HL-60/S4 (cell line): ENCODE measurements at regions not wholly inside any gene's neighbourhood (a gene's known extent, or its start where the extent isn't known, plus 50 kb on each side); places are given as distances from the start of the nearest gene placed in this dataset.
"Not testable (repeated sequence)": the region's sequence is repeated elsewhere in the genome, so short reads cannot be mapped to it uniquely, and the experiment has no call there.

Source experiments
- in situ Hi-C: fragments of 300-500 bp; cut with MboI; formaldehyde crosslinking; loops from 2 replicates; pipeline ENCODE4 v1.14.3; 2022; ENCODE audit warnings: low sequenced_read_pairs

- in situ Hi-C loops: no loop called here
Measured at GRCh38 chr17:68097161-68097805, 61.7 kb downstream of the KPNA2 start.

GRCh38 chr17:68099341-68099753 lies 63.8 kb downstream of the KPNA2 start:
- in situ Hi-C loops: not testable (repeated sequence)

DNA sequence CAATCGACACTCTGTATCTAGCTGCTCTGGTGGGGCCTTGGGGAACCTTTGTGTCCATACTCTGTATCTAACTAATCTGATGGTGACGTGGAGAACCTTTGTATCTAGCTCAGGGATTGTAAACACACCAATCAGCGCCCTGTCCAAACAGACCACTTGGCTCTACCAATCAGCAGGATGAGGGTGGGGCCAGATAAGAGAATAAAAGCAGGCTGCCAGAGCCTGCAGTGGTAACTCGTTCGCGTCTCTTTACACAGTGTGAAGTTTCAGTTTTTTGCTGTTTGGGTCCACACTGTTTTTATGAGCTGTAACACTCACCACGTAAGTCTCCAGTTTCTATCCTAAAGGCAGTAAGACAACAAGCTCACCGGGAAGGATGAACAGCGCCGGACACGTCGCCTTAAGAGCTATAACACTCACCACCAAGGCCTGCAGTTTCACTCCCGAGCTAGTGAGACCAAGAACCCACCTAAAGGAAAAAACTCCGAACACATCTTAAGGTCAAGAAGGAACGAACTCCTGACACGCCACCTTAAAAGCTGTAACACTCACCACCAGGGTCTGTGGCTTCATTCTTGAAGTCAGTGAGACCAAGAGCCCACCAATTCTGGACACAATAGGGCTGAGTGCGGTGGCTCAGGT lies 64.6 kb downstream of the KPNA2 start:
- in situ Hi-C loops: no loop called here

DNA sequence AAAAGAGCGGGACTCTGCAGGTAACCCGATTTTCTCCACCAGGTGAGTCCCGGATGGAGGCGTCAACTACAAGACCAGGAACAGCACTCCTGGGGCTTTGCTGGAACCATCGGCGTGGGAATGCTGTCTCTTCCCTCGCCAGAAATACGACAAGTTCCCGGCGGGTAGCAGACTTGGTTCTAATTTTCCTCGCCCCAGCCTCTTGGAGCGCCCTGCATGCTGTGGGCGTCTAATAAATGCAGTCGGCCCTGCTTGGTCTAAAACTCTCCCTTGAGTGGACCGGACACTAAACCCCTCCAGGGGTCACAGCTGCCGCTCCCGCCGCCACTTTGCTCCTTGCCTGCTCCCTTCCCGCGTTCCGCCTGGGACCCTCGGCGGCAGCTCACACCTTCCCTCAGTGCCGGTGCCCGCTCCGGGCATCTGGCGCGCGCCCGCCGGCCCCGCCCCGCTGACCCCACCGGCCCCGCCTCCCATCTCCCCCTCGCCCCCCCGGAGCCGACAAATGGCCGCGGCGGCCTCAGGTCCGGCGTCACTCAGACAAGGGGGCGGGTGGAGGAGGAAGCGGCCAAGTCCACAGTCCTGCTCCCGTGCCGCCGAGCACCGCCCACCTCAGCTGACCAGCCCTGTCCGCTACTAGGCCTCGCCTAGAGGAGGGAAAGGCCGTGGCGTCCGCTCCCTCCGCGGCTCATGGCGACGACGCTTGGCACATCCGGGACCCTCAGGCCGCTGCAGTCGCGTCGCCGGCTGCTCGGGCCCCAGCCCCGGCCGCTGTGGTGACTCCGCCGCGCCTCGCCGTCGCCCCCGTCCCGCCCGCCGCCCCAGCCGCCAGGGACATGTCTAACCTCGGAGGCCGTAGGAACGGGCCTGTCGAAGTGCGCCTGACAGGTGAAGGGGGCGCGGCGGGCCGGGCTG lies 65.8 kb downstream of the KPNA2 start:
- in situ Hi-C loops: no loop called here

GRCh38 chr17:68101987-68102314 lies 66.4 kb downstream of the KPNA2 start:
- in situ Hi-C loops: no loop called here

DNA sequence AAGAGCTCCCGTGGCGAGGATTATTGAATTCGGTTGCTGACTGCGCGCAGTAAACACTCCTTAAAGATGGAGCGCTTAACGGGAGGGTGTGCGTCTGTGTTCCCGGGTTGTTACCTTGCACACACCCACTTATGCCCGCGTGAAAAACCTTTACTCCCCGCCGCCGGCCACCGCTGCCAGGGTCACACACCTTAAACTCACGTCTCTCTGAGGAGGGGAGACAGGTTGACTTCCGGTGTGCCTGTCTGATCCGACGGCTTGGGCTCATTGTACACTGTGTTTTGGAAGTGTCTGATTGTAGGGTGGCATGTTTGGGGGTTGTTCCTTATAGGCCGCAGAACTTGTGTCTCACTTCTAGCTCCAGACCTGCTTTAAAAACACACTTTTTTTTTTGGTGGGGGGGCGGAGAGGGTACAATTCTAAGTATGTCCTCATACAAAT lies 66.8 kb downstream of the KPNA2 start:
- in situ Hi-C loops: no loop called here

- in situ Hi-C loops: no loop called here
Measured at GRCh38 chr17:68103148-68103547, 67.6 kb downstream of the KPNA2 start.

- in situ Hi-C loops: no loop called here
Measured at GRCh38 chr17:68106085-68106484, 70.5 kb downstream of the KPNA2 start.

GRCh38 chr17:68107373-68107772 lies 71.8 kb downstream of the KPNA2 start:
- in situ Hi-C loops: no loop called here

- in situ Hi-C loops: no loop called here
Measured at GRCh38 chr17:68108313-68109000, 72.9 kb downstream of the KPNA2 start.

DNA sequence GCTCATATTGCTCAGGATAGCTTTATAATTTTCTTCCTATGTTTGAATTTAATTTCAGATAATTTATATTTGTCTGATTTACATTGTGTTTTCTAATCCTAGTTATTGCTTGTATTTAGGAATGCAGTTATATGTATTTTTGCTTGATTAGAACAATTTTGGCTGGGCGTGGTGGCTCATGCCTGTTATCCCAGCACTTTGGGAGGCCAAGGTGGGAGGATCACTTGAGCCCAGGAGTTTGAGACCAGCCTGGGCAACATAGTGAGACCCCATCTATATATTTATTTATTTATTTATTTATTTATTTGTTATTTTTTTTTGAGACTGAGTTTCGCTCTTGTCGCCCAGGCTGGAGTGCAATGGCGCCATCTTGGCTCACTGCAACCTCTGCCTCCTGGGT lies 73.9 kb downstream of the KPNA2 start:
- in situ Hi-C loops: not testable (repeated sequence)

GRCh38 chr17:68116211-68116610 lies 80.7 kb downstream of the KPNA2 start:
- in situ Hi-C loops: not testable (repeated sequence)

- in situ Hi-C loops: no loop called here
Measured at GRCh38 chr17:68122587-68122986, 87.1 kb downstream of the KPNA2 start.

DNA sequence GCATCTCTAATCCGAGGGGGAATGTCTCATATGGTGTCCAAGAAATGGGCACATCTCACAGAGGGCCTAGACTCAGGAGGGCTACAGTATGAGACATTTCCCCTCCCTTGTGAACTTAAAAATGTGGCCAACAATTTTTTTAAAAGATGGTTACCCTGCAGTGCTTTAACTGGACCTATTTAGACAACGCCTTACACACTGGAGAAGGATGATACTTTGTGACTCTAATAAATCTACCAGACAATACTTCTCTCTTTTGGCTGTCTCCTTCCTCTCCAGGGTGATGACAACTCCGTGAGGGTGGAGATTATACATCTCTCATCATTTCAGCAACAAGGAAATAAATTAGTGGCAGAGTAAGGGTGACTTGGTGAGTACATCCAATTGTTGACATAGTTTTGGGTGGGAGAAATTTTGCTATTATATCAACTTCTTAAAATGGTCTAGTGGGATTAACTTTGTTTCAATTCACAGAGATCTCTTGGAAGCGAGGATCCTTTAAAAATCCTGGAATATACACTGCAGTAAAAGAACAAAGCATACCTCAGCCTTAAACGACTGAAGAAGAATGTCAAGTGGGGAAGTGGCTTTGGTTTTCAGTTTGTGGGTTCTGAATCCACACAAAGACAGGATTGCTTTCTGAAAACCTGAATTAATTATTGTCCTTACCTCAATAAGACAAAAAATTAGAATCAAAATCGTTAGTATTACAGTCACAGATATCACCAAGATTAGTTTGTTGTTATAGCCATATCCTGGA lies 89.8 kb downstream of the KPNA2 start:
- in situ Hi-C loops: no loop called here

DNA sequence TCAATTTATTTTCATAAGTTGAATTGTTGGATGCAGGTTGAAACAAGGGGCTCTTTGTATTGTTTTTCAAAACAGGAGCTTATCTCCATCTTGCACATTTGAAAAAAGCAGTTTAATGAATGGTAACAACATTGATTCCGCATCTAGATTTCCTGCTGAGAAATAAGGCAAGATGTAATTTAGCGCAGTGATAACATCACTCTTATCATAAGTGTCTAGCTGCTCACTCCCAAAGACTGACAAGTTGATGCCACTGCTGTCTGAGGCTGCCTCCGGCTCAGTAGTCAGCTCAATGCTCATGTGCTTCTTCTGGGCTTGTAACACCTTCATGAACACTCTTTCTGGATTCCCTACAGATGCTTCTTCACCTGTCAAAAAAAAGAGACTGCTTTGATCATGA lies 92.4 kb downstream of the KPNA2 start:
- in situ Hi-C loops: no loop called here

GRCh38 chr17:68131456-68131855 lies 95.9 kb downstream of the KPNA2 start:
- in situ Hi-C loops: no loop called here

- in situ Hi-C loops: no loop called here
Measured at GRCh38 chr17:68133346-68134045, 98.0 kb downstream of the KPNA2 start.

- in situ Hi-C loops: no loop called here
Measured at GRCh38 chr17:68134046-68134637, 98.6 kb downstream of the KPNA2 start.

DNA sequence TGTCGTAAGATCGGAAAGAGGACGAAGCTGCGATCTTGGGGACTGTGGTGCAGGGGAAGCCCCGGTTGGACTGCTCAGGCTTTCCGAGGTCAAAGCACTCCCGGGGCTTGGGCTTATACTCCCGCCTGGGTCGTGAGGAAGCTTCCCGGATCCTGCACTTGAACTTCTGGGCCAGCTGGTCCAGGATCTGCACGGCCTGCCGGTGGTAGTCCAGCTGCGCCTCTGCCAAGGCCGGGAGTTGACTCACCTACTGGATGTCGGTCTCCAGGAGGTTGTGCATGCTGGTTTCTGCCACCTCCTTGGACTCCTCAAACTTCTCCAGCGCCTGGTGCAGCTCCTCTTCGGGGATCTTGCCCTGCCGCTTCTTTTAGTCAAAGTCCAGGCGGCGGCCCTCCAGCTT lies 99.2 kb downstream of the KPNA2 start:
- in situ Hi-C loops: no loop called here
